Lower lobe of right lung (tissue), 2 donors: ENCODE measurements at regions not wholly inside any gene's neighbourhood (a gene's known extent, or its start where the extent isn't known, plus 50 kb on each side); places are given as distances from the start of the nearest gene placed in this dataset.

Experiments
- ATAC-seq, 2 donors: fragments of 200-7000 bp; cut with Tn5 transposase; one replicate each; pipeline ENCODE4 v1.9.1; 2020 to 2022; ENCODE audit warnings: mild to moderate bottlenecking in 2 of 2, moderate library complexity in 2 of 2
- DNase-seq: peaks from one replicate; pipeline ENCODE4 v3.0.0-alpha.2; 2020
- H3K27ac ChIP-seq: fragments of 200-600 bp; one replicate; pipeline ENCODE4 v1.8.0; 2022
- H3K27me3 ChIP-seq: fragments of 200-600 bp; one replicate; pipeline ENCODE4 v1.8.0; 2022; ENCODE audit warnings: low read depth
- H3K36me3 ChIP-seq: fragments of 200-600 bp; one replicate; pipeline ENCODE4 v1.8.0; 2022; ENCODE audit warnings: mild to moderate bottlenecking
- H3K4me1 ChIP-seq: fragments of 200-600 bp; one replicate; pipeline ENCODE4 v1.8.0; 2022
- H3K4me3 ChIP-seq: fragments of 200-600 bp; one replicate; pipeline ENCODE4 v1.8.0; 2022; ENCODE audit warnings: mild to moderate bottlenecking
- H3K9me3 ChIP-seq: fragments of 200-600 bp; one replicate; pipeline ENCODE4 v1.8.0; 2022
- CTCF ChIP-seq: fragments of 200-600 bp; IDR thresholded peaks from one replicate; pipeline ENCODE4 v1.8.0; 2022; ENCODE audit warnings: antibody characterized with exemption, mild to moderate bottlenecking
- intact Hi-C: fragments of 100-400 bp; cut with DNase I; formaldehyde crosslinking; loops from one replicate; pipeline ENCODE4 v1.11.0; 2022
- donor health status: DM: no; HTN: yes; CAD: no; lungs with severe emphysema.

- ATAC-seq (no peak), DNase-seq (no peak)
- no peaks in the 10 kb centered on the region for H3K9me3 ChIP-seq
- H3K4me1 ChIP-seq: no peaks in the 10 kb centered on the region
- no peaks in the 10 kb centered on the region for H3K36me3 ChIP-seq
- TF ChIP-seq CTCF: no peak
- no peaks in the 10 kb centered on the region for H3K27me3 ChIP-seq
- H3K27ac ChIP-seq: no peak overlapping the region
- intact Hi-C loops: no loop called here
- H3K4me3 ChIP-seq: no peak overlapping the region
These were observed 50.8 kb upstream of the NPFFR2 start for GRCh38 chr4:71980976-71981375.
